ENCODE measurements at regions not wholly inside any gene's neighbourhood (a gene's known extent, or its start where the extent isn't known, plus 50 kb on each side); places are given as distances from the start of the nearest gene placed in this dataset.

DNA sequence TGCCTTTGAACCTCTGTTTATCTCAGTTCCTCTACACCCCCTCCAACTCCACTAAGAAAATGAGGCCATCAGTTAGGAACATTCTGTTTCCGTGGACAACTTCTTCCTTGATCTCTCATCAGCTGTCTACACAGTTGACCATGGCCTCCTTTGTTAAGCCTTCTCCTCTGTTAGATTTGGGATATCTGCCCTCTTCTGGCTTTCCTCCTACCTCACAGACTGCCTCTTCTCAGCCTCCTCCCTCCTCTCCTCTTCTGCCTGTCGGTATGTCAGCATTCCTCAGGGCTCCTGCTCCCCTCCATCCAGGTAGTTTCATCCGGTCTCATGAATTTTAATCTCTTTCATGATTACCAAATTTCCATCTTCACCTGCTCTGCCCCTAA, 454.9 kb downstream of the FOXO1 start:
- no peak for TF ChIP-seq CTCF (IDR thresholded peaks at IDR 0.05 in 8 of 11, conservative IDR thresholded peaks at IDR 0.05 in 3 of 11)
- no peak for TF ChIP-seq POLR2A (IDR thresholded peaks at IDR 0.05)
- TF ChIP-seq POLR2AphosphoS5 (IDR thresholded peaks at IDR 0.05), result no peak
